HCEC 1CT (cell line): ENCODE measurements at regions not wholly inside any gene's neighbourhood (a gene's known extent, or its start where the extent isn't known, plus 50 kb on each side); places are given as distances from the start of the nearest gene placed in this dataset.
"Not testable (repeated sequence)": the region's sequence is repeated elsewhere in the genome, so short reads cannot be mapped to it uniquely, and the experiment has no call there.

ENCODE experiments used
- DNase-seq: peaks from one replicate; pipeline ENCODE4 v3.0.0-alpha.2; 2017

DNA sequence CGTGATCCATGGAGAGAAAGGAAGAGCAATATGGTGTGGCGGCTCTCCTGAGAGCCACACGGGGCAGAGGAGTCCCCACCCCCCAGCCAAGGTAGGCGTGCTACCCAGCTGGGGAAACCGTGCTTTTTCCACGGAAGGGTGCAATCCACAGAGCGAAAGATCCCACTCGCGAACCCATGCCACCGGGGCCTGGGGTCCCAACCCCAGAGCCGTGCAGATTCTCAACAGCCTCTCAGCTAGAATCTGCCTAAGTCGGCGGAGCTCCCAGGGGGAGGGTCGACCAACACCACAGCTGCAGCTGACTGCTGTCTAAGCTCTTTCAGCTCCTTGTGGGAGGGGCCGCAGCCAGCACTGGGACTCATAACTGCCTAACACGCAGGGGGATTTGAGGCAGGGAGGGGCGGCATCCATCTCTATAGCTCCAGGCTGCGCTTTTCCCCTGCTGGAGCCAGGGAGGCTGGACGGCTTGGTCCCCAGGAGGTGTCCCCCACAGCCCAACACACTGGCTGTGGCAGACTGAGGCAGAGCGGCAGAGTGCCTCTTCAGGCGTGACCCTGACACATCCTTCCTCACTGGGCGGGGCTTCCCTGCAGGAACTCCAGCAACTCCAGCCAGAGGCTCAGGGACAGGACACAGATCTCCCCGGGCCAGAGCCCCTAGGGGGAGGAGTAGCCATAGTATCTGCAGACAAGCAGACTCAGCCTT, 107.6 kb upstream of the ZBTB20 start:
- DNase-seq = no peak

DNA sequence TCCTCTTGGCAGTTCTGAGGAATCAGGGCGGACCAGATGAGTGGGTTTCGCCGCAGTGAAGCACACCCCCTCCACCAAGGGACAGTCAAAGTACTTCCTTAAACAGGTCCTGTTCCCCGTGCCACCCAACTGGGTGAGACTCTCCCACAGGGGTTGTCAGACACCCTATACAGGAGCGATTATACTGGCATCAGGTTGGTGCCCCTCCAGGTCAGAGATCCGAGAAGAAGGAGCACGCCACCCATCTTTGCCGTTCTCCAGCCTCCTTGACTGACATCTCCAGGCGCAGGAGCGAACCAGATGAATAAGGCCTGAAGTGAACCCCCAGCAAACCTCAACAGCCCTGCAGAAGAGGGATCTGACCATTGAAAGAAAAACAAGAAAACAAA, 108.1 kb upstream of the ZBTB20 start:
- DNase-seq = no peak

- no peak for DNase-seq
Measured at GRCh38 chr3:115270849-115271248, 123.8 kb upstream of the ZBTB20 start.

- DNase-seq = peak; percentile 38
Measured at GRCh38 chr3:115272036-115272824, 125.1 kb upstream of the ZBTB20 start.

DNA sequence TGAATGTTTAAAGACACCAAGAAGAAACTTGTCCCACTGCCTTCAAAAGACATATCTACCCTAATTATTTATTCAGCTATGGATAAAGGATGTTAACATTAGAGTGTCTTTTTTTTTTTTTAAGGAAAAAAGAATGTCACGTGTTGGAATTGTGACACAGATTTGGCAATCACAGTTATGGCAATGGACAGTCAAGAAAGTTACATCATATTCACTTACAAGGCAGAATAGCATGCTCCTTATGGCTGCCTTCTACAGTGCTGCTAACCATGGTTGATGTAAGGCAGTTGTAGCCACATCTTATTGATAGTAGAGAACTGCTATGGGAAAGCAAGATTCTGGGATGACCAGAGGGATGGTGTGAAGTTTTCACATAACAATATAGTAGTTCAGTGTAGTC, 128.8 kb upstream of the ZBTB20 start:
- no peak for DNase-seq

GRCh38 chr3:115279939-115280338, 132.9 kb upstream of the ZBTB20 start:
- DNase-seq = peak; percentile 27

- DNase-seq = no peak
Measured at GRCh38 chr3:115280506-115280905, 133.4 kb upstream of the ZBTB20 start.

DNA sequence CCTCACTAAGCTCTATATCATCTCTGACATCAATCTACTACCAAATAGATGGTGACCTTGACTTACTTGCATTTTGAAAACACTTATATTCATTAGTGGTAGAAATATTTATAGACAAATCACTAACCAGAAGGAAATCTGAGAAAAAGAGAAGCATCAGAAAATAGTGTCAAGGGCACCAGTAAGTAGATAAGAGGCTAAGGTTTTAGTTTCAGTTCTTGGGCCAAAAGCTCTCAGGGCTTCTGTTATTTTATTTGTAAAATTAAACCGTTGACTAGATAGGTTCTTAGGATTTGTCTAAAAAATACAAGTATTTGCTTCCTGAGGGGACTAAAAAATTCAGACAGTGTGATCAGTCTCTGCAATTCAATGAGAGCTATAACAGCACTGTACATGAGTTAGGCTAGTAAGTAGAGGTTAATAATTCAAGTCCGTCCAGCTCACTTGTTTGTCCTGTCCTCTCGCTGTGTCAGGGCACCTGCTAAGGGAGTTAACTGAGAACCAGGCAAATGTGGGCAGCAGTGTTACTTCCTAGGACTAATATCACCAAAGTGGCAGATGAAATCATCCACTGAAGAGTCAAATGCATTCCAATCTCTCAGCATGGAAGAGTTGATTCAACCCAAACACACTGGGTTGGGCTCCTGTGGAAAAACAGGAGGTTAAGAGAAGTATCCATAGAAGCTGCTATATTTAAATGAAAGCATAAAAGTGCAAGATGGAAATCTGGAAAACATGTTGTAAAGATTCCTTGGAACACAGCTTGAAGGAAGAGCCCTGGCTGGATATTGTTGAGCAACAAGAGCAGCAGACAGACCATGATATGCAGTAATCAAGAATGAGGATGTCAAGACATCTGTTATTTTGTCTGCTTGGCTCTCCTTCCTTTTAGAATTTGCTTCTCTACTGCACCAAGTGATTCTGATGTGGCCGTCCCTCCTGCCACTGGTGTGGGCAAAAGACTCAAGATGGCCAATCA, 134.9 kb upstream of the ZBTB20 start:
- no peak for DNase-seq

- DNase-seq = no peak
Measured at GRCh38 chr3:115284980-115285379, 137.9 kb upstream of the ZBTB20 start.

- DNase-seq = no peak
Measured at GRCh38 chr3:115286529-115287197, 139.6 kb upstream of the ZBTB20 start.

- no peak for DNase-seq
Measured at GRCh38 chr3:115287198-115287597, 140.1 kb upstream of the ZBTB20 start.

DNA sequence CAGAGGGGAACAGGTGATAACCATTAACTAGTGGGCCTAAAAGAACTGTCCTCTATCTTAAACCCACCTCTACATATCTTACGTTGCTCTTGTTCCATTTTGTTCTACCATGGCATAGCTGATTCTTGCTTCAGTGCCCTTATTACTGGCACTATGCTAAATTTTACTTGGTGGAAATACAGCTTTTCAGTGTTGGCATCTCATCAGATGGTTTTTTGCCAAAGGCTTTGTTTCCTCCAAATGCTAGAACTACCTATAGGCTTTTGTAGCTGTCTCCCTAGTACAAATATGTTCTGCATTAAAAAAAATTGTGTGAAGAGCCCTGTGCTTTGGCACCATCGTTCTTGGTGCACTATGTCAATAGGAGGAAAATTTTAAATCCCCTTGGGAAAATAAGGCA, 145.0 kb upstream of the ZBTB20 start:
- no peak for DNase-seq

DNA sequence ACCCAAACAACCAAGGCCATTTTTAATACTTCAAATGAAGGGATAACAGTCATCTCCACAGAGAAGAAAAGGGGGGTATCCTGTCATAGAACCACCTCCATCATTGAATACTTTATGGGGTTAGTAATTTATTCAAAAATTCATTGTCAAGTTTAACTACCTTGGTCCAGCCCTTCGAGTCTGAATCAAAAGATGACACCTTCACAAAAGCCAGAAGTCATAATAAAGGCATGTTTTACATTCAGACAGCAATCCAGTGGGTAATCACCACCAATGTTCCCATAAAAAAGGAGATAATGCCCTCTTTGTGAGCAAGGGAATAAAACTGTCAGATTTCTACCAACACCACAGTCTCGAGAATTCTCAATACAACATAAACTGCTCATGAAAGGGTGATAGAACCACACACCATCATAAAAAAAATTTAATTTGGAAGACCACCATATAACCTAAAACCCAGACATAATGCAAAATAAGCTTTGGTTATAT, 145.6 kb upstream of the ZBTB20 start:
- DNase-seq = no peak

GRCh38 chr3:115293321-115293720, 146.2 kb upstream of the ZBTB20 start:
- DNase-seq = no peak

DNA sequence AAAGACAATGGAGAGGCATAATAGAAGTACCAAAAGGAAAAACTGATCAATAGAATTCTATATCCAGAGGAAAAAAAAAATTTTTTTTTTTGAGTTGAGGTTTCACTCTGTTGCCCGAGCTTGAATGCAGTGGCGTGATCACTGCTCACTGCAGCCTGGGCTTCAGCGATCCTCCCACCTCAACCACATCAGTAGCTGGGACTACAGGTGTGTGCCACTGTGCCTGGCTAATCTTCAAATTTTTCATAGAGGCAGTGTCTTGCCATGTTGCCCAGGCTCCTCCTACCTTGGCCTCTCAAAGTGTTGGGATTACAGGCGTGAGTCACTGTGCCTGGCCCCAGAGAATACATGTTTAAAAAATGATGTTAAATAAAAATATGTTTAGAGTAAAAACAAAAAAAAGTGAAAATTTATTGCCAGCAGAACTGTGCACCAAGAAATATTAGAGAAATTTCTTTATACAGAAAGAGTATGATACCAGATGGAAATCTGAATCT, 154.3 kb upstream of the ZBTB20 start:
- DNase-seq = no peak

GRCh38 chr3:115317953-115318352, 170.9 kb upstream of the ZBTB20 start:
- not testable (repeated sequence) for DNase-seq

DNA sequence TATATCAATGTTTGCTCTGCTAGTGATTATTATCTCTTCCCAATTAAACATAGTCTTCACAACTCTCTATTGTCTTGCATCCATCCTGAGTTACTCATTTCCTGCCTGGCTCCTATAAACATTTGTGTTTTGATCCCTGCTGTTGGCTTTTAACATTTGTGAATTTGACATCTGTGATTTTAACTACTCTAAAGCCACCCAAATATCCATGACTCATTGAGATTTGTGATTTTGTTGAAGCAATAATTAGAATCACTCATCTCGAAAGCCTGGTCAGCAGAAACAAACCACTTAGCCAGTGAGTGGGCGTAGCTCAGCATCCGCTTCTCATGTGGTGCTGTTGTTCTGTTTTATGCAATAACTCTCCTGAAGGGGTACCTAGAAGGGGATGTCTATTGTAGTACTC, 174.3 kb upstream of the ZBTB20 start:
- DNase-seq = peak; percentile 58

DNA sequence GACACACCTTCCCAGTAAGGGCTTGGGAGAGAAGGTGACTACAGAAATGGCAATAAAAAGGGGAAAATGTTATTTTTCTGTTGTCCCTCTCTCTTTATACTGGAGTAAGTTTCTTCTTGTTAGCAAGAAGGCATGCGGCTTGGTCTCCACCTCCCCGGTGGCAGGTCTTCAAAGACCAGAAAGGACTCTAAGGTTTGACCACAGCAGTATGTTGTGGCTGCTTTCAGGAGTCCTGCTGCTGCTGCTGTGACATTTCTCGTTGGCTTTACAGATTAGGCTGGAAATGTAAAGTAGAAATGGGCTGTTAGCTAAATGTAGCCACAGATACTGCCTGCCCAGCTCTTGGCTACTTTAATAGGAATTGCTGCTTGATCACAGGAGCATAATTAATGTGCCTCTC, 175.8 kb upstream of the ZBTB20 start:
- no peak for DNase-seq

GRCh38 chr3:115323380-115323779, 176.3 kb upstream of the ZBTB20 start:
- no peak for DNase-seq

DNA sequence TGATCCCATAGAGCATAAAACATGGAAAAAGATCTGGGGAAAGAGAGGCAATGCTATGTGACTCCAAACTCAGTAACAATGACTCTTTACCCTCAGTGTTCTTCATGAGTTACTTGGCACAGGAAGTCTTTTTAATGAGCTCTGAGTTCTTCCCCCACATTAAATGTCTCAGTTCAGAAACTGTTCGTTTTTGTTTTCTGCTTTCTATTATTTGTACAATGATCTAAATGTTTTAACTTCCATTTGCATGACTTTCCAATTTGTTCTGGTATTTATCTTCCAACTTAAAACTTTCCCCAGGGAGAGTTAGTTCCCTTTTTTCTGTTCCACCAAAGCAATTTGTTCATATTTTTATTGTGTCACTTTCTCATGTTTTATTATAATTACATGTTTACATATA, 177.0 kb upstream of the ZBTB20 start:
- no peak for DNase-seq

DNA sequence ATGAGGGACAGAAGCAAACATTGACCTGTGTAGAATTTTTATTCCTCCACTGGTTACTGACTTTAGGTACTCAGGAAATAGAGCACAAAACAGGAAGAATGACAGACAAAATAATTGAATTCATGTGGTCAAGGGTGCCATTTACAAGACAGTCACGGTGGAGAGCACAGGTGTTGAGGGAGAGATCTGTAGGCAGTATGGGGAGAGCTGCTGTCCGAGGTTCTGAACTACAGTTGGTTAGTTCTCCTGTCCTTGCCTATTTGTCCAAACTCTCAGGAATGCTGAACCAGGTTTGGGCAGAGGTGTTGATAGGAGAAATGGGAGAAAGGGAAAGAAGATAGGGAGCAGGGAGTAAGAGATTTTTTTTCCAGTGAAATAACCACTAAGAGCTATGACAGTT, 178.5 kb upstream of the ZBTB20 start:
- DNase-seq = peak; percentile 30

- DNase-seq = peak; percentile 15
Measured at GRCh38 chr3:115330430-115330829, 183.3 kb upstream of the ZBTB20 start.
